ENCODE measurements at regions not wholly inside any gene's neighbourhood (a gene's known extent, or its start where the extent isn't known, plus 50 kb on each side); places are given as distances from the start of the nearest gene placed in this dataset.

DNA sequence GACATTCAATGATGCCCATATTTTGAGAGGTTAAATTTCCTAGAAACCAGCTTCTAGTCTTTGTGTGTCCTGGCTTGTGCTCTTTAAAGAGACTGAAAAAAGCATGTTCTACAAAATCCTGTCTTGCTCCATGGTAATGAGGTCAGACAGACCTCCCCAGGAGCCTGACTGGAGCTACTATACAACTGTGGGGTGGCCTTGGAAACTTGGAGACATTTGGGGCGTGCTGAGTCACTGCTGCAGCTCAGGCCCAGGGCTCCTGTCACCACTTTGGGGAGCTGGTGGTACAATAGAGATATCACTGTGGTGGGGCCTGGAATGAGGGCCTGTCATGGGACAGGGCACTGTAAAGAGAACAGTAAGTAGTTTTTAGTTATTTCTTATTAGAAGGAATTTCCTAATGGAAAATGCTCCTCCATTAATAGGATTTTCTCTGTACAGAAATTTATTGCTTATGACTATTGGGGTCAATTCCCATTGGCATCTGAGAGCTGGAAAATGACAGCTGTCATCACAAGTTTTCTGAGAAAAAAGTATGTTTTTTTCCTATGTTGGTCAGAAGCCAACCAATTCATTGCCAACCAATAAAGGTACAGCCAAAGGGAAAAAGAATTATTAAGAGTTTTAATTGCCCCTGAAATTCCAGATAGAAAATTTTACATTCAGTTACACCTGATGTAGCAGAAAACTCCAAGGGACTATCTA, 207.4 kb upstream of the JADE1 start:
- DNase-seq (ENCODE audit: low read depth), result no peak

DNA sequence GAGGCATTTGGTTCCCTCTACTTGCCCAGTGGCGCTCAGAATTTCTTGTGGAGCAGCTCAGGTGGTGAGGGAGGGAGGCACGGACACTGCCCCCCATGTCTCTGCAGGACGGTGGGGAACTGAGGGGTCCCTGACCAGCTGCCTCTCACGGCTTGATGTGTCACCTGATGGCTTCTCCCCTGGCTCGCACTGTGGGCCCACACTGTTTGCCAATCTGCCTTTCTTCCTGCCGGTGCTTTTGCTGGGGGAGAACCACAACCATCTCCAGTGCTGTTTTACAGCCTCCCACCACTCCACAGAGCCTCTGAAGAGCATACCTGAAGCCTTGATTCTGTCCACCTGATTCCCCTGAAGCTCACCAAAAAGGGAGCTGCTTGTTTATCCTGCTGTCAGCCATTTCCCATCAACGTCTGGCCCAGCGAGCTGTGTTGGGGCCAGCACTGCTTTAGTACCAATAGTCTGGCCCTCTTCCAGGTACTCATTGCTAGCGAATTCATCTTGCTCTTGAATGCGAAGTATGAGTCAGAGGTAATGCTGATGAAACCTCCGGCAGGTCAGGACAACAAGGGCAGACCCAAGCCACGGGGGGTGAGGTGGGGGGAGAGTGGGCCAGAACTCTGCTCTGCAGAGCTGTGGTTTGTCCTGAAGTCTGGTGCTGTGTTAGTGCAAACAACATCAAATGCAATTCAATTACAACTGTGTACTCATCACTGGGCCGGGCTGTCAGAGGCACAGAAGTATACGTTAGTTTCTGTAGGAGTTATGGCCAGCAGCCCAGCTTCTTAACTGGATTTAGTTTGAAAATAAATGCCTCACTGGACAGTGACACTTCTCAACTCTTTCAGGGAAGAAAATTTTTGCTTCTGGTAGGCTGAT, 208.3 kb upstream of the JADE1 start:
- DNase-seq (ENCODE audit: low read depth), result no peak

DNA sequence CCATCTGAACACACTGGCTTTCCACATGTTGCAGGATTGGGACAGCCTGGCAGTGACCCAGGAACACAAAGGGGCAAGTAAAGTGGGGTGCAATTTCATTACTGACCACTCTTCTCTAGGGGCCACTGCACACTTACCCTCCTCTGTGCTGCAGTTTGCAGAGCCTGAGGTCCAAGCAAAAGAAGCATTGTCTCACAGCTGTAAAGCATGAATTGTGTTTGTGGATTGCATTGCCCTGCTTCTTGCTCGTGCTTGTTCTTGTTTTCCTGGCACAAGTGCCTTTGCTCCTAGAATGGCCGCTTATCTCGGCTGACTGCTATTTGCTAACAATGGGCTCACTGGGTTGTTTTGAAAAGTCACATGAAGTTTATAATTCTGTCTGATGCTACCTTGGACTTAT, 209.1 kb upstream of the JADE1 start:
- no peak for DNase-seq (ENCODE audit: low read depth)

DNA sequence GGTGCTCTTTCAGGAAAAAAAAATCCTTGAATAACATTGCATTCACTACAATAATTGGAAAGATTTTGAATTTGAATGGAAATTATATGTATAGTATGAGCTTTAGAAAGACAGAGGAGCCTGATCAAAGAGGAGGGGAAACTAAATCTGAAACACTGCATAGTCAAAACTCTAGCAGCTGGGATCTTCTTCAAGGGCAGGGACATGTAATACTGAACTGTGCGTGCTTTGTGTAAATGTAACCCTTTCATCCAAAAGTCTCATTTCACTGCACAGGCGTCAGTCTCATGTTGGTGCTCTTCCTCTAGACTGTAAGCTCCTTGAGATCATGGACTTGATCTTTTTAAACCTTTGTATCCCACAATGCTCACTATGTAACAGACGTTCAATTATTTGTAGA, 212.0 kb upstream of the JADE1 start:
- DNase-seq (ENCODE audit: low read depth), result no peak

- DNase-seq (ENCODE audit: low read depth), result no peak
Measured at GRCh38 chr4:128596853-128597252, 212.6 kb upstream of the JADE1 start.

GRCh38 chr4:128596115-128596514, 213.4 kb upstream of the JADE1 start:
- DNase-seq (ENCODE audit: low read depth), result no peak

DNA sequence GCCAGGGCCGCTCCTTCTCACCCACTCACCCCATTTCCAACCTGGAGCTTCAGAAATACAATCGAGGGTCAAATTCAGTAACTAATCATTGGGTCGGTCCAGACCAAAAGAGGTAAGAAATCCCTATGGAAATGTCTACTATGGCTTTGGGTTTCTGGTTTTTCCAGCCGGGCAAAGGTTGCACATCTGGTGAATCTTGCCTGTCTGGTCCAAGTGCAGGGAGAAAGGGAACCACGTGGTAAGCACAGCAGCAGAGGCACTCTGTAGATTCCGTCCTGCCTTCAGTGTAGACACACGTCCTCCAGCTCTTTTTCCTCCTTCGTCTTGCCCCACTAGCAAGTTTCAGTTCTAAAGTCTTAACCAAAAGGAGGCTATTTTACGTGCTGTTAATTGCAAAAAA, 218.0 kb upstream of the JADE1 start:
- DNase-seq (ENCODE audit: low read depth), result no peak

GRCh38 chr4:128590773-128591172, 218.7 kb upstream of the JADE1 start:
- no peak for DNase-seq (ENCODE audit: low read depth)

DNA sequence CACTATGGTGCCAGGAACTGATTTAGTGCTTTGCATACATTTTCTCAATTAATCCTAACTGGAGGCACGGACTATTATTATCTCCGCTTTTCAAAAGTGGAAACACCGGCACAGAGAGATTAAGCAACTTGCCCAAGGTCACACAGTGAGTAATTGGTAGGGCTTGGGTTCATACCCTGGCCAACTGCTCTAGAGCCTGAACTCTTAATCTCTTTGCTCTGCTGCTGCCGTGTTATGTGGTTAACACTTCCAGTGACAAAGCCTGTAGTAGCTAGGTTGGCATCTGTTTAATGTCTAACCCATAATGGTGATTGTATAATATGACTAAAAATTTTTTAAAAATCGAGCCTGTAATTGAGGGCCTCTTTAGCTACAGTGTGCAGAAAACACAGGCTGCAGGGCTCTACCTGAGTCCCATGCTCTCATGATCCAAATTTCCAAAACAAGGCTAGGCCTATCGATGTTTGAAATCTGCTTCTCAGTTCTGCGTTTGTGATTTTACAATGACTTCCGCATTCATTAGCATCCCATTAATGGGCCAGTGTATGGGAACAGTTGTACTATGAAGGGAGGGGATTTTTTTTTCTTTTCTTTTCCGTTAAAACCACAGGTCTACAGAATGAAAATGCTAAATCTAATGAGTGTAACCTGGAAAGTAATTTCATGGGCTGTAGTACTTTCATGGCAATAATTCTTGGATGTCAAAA, 219.3 kb upstream of the JADE1 start:
- no peak for DNase-seq (ENCODE audit: low read depth)

DNA sequence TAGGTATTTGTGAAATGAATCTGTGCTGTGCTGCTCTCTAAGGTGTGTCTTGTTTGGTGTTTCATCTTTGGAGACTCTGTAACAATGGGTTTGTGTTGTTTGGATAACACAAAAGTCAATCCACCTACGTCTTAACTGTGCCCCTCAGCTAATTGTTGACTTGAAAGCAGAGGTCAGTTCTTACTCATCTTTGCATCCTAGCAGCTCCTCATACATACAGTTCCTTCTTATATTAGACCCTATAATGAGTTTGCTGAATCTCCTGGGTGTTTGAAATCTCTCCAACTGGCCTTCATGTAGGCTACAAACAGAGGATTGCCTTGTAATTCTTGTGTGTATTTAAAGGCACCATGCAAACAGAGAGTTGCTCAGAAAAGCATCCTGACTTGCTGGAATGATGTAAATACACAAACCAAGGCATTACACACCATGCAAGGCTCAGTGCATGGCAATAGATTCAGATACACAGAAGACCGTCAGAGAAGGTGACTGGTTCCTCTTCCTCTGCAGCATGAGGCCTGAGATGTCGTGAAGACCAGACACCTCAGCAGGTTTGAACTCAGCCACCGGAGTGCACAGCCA, 220.0 kb upstream of the JADE1 start:
- no peak for DNase-seq (ENCODE audit: low read depth)

DNA sequence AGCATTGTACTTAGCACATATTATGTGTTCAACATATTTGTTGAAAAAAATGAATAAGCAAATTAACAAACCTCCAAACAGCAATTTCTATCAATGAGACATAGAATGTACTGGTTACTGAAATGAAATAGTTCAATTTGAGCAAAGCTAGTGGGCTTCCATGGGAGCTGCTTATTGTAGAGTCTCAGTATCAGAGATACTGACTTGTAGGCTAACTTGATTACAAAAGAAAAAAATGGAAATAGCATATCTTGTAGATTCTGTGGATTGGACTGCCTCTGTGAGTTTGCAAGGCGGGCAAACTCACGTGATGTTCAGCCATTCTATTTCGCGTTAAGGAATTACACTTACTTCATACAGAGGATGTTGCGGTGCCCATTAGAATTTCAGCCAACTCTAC, 222.1 kb upstream of the JADE1 start:
- DNase-seq (ENCODE audit: low read depth), result no peak

DNA sequence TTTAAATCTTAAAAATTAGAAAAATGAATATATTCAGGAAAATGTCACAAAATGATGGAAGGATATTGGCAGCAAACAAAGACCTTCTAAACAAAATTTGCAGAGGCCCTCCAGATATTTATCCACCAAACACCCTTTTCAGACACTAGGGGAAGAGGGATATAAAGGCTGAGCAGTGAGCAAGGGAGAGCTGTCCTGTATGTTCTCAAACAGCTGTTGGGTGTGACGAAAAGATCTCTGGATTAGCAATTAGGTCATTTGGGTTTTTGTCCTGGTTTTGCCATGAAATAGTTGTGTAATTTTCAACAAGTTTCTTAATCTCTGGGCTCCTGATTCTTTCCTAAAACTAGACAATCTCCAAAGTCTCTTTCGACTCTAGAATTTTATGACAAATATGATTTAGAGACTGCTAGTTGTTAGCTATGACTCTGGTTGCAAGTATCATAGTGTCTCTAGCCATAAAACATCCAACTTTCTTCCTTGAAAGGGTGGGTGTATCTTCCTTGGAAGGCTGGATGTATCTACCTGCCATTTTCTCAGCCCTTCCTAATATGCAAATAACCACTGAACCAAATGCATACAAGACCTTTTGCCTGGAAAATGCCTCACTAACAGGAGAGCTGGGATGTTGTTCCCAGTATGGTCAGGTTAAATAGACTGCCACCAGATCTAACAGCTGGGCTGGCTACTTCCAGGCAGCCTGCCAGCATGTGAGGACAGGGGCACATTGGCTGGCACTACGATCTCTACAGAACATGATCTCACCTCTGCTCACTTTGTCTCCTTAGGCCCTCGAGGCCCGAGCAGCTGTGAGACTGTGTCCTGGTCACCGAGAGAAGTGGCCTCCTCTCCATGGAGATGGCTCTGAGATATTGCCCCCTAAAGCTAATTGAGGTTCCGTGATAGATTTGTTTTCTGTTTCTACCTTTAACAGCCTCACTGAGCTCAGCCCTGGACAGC, 225.5 kb upstream of the JADE1 start:
- DNase-seq (ENCODE audit: low read depth), result no peak

DNA sequence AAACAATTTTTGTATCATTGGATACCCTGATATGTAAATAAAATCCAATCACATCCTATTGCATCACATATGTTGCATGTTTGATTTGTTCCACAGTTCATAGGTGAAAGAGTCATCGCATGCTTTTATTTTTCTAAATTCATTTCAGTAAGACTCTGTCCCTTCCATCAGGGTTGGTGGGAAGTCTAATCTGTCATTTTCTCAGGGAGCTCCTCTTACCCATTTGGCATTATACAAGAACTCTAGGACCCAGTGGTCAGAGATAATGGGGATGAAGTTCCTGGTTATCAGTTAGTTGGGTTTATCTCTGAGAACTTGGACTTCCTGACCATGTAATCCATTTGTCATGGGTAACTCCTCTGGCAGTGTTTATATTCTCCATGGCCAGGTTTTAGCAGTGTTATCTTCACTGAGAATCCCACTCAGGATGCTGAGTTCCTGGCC, 227.1 kb upstream of the JADE1 start:
- no peak for DNase-seq (ENCODE audit: low read depth)

DNA sequence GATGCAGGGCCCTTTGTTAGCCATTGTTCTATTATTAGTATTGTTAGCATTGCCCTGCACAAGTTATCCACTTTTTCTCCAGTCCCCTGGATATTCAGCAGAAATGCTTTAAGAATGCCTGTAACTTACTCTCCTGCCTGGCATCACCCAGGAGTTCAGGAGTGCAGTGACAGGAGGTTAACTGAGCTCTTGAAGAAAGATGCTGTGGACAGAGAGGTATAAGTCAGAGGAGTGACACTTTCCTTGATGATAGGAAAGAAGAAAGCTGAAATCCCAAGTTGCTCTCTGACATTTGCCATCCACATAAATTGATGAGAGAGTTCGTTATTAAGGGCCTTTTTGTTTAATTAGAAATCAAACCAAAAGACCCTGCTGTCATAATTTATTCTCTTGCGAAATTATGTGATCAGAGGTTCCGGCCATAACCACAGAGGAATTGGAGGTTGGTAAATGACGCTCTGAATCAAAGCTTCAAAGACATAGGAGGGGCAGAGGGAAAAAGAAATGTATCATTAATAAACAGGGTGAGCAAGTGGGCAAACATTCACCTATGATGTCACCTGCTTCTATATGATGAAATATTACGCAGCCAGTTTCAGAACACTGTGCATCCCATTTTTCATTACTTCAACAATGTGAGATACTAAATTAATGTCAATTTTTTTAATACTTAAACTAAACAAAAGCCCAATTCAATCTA, 230.2 kb upstream of the JADE1 start:
- DNase-seq (ENCODE audit: low read depth), result no peak

- DNase-seq (ENCODE audit: low read depth), result peak; percentile 19
Measured at GRCh38 chr4:128574706-128575105, 234.8 kb upstream of the JADE1 start.

DNA sequence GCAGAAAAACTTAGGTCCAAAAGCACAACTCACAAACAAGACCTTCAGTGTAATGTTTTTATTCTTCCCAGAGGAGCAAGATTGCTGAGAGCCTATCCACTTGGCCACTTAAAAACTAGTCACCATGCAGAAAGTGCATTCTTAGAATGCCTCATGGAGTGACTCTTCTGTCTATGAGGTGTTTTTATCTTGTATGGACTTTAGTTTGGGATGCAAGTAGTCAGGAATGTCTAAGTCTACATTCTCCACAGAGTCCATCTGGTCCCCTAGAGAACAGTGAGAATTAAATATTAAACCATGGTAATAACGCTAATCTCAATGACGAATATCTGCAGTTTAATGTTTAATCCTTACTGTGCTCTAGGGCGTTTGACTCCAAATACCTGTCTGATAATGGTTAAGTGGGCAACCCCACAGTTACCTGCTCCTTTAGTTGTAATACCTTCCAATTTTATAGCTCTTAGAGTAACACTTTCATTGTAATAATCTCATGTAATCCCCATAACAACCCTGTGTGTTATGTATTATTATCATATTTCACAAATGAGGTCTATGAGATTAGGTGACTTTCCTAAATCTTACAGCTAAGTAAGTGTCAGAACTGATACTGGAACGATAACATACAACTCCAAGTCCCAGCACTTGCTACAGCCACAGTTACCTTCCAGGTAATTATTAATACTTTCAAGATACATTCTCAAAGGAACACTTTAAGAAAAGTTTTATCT, 235.6 kb upstream of the JADE1 start:
- no peak for DNase-seq (ENCODE audit: low read depth)

GRCh38 chr4:128572778-128573241, 236.7 kb upstream of the JADE1 start:
- no peak for DNase-seq (ENCODE audit: low read depth)

GRCh38 chr4:128571747-128572146, 237.8 kb upstream of the JADE1 start:
- no peak for DNase-seq (ENCODE audit: low read depth)

GRCh38 chr4:128570387-128570975, 239.0 kb upstream of the JADE1 start:
- no peak for DNase-seq (ENCODE audit: low read depth)

All from stimulated activated CD4-positive, alpha-beta T cell treated with anti-CD3 and anti-CD28 coated beads, Interleukin-2, amount 100 ng/mL, for 4 hours (primary cell).